B cell (primary cell): ENCODE measurements at regions not wholly inside any gene's neighbourhood (a gene's known extent, or its start where the extent isn't known, plus 50 kb on each side); places are given as distances from the start of the nearest gene placed in this dataset.

Experiments used
- ATAC-seq: fragments of 200-7000 bp; cut with Tn5 transposase; one replicate; pipeline ENCODE4 v1.10.0; 2021; ENCODE audit warnings: low read depth, mild to moderate bottlenecking, moderate number of reproducible peaks, moderate library complexity
- CTCF ChIA-PET: fragments of 350-600 bp; sonication (Branson Sonifier 250); formaldehyde crosslinking; loops from one replicate; lab custom pipeline; 2021; ENCODE audit warnings: antibody characterized with exemption, inconsistent platforms; lab: Charles Lee
- POLR2A ChIA-PET: fragments of 350-600 bp; sonication (Branson Sonifier 250); formaldehyde crosslinking; loops from one replicate; lab custom pipeline; 2021; ENCODE audit warnings: antibody characterized with exemption; lab: Charles Lee
- DNase-seq: peaks from one replicate; pipeline ENCODE4 v3.0.0; 2013
- H2AFZ ChIP-seq: 2 replicates; pipeline ENCODE4 v1.6.1; 2012; ENCODE audit warnings: mild to moderate bottlenecking, low read depth, low read length; ENCODE audit not compliant: insufficient read depth, poor library complexity, severe bottlenecking
- H3K27ac ChIP-seq, 2 donors: 1 replicate in 1 of 2; 2 replicates in 1 of 2; pipeline ENCODE4 v1.5.1; 2012 to 2013; ENCODE audit warnings: low read length in 2 of 2, mild to moderate bottlenecking in 2 of 2, moderate library complexity in 1 of 2
- H3K27me3 ChIP-seq, 4 experiments: fragments of 200-600 bp in 1 of 4; sonication (generic) in 1 of 4; replicated peaks in 1 of 4; 1 replicate in 2 of 4; 2 replicates in 2 of 4; pipeline versions ENCODE4 v1.6.1 to v1.7.0; 2013 to 2016; ENCODE audit warnings: low read length in 3 of 4, mild to moderate bottlenecking in 2 of 4, mixed read lengths in 1 of 4, moderate library complexity in 1 of 4; ENCODE audit not compliant: insufficient read depth in 4 of 4, control insufficient read depth in 3 of 4; ENCODE audit errors: control extremely low read depth in 1 of 4
- H3K36me3 ChIP-seq, 2 experiments: replicated peaks in 1 of 2; 1 replicate in 1 of 2; 2 replicates in 1 of 2; pipeline versions ENCODE4 v1.6.1 to v1.7.1; 2013; ENCODE audit warnings: low read length in 1 of 2; ENCODE audit not compliant: insufficient read depth in 2 of 2, control insufficient read depth in 1 of 2; ENCODE audit errors: control extremely low read depth in 1 of 2, extremely low read depth in 1 of 2
- H3K4me1 ChIP-seq, 2 donors: fragments of 200-600 bp in 1 of 2; sonication (generic) in 1 of 2; 1 replicate in 1 of 2; 2 replicates in 1 of 2; pipeline versions ENCODE4 v1.5.1 to v1.6.1; 2013 to 2017; ENCODE audit warnings: low read length in 2 of 2; ENCODE audit not compliant: control insufficient read depth in 2 of 2, insufficient read depth in 2 of 2
- H3K4me2 ChIP-seq: replicated peaks from 2 replicates; pipeline ENCODE3; 2012; ENCODE audit warnings: mild to moderate bottlenecking, low read depth, low read length; ENCODE audit not compliant: poor library complexity, severe bottlenecking
- H3K4me3 ChIP-seq, 5 experiments: fragments of 200-600 bp in 1 of 5; sonication (generic) in 1 of 5; 1 replicate in 3 of 5; 2 replicates in 2 of 5; pipeline versions ENCODE4 v1.5.1 to v1.7.0; 2011 to 2016; ENCODE audit warnings: low read length in 4 of 5, mild to moderate bottlenecking in 4 of 5, low read depth in 2 of 5, control low read depth in 1 of 5, moderate library complexity in 1 of 5; ENCODE audit not compliant: insufficient read depth in 1 of 5; ENCODE audit errors: control extremely low read depth in 1 of 5, extremely low read depth in 1 of 5
- H3K79me2 ChIP-seq: fragments of 200-600 bp; sonication (generic); one replicate; pipeline ENCODE4 v1.6.0; 2016; ENCODE audit warnings: low read length; ENCODE audit not compliant: control insufficient read depth, insufficient read depth
- H3K9ac ChIP-seq: fragments of 200-600 bp; sonication (generic); 2 replicates; pipeline ENCODE4 v1.6.1; 2017; ENCODE audit warnings: mild to moderate bottlenecking, low read length, moderate library complexity
- H3K9me3 ChIP-seq, 3 donors: one replicate each; pipeline versions ENCODE4 v1.6.1 to v1.7.1; 2013; ENCODE audit warnings: low read length in 2 of 3; ENCODE audit not compliant: control insufficient read depth in 2 of 3, insufficient read depth in 1 of 3; ENCODE audit errors: control extremely low read depth in 1 of 3
- H4K20me1 ChIP-seq: 2 replicates; pipeline ENCODE4 v1.6.0; 2012; ENCODE audit warnings: mild to moderate bottlenecking, low read length; ENCODE audit not compliant: insufficient read depth, control insufficient read depth, poor library complexity, severe bottlenecking
- H3K27ac Mint-ChIP-seq: one replicate; pipeline ENCODE4 v1.8.0; 2021; ENCODE audit warnings: mixed read lengths
- H3K27me3 Mint-ChIP-seq: one replicate; pipeline ENCODE4 v1.8.0; 2021; ENCODE audit warnings: mixed read lengths
- H3K4me1 Mint-ChIP-seq: one replicate; pipeline ENCODE4 v1.8.0; 2021; ENCODE audit warnings: mixed read lengths
- H3K4me3 Mint-ChIP-seq: one replicate; pipeline ENCODE4 v1.8.0; 2021; ENCODE audit warnings: mixed read lengths
- H3K9me3 Mint-ChIP-seq: one replicate; pipeline ENCODE4 v1.8.0; 2022; ENCODE audit warnings: mixed read lengths; ENCODE audit not compliant: insufficient read depth
- EZH2 ChIP-seq: IDR thresholded peaks from 2 replicates; pipeline ENCODE4 v1.6.1; 2012; ENCODE audit warnings: borderline replicate concordance, low read depth, mild to moderate bottlenecking, moderate library complexity, low read length; ENCODE audit not compliant: insufficient read depth, poor library complexity, severe bottlenecking
- WGBS: methylation state at CpG from one replicate; pipeline ENCODE4 v1.1.5; 2013; ENCODE audit warnings: missing lambda C conversion rate; ENCODE audit not compliant: insufficient coverage; 5-methylcytosine and 5-hydroxymethylcytosine counted together
- intact Hi-C: fragments of 100-400 bp; cut with micrococcal nuclease; formaldehyde crosslinking; loops from one replicate; pipeline ENCODE4 v1.10.0; 2022
- TF ChIP-seq, protein P1 (sequence below): fragments of 200-600 bp; IDR thresholded peaks from one replicate; pipeline ENCODE4 v1.8.0; 2022; ENCODE audit warnings: antibody characterized with exemption, mild to moderate bottlenecking

DNA sequence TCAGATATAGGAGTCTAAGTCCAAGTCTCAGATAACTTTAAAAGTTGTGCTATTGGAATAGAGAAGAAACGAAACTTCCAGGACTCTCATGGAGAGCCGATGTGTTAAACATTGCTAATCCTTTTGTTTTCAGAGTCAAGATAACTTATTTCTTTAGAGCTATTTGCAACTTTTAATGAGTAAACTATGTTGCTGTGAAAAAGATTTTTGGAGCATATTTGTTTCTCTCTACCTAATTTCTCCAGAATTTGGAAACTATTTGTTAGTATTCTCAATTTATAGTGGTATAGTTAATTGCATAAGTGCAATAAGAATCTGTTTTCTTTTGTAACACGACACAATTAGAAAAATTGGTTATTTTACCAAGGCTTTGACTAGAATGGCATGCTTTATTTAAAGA, 588.9 kb downstream of the NTRK3 start:
- CTCF ChIA-PET = no interaction called here
- Mint-ChIP-seq H3K4me1 (no peaks in the 10 kb centered on the region), H3K4me3 (no peak overlapping the region), H3K27ac (no peak overlapping the region), H3K27me3 (no peaks in the 10 kb centered on the region), H3K9me3 (peaks cover 8% of the 10 kb centered on the region)
- POLR2A ChIA-PET = no interaction called here
- TF ChIP-seq, protein P1, sequence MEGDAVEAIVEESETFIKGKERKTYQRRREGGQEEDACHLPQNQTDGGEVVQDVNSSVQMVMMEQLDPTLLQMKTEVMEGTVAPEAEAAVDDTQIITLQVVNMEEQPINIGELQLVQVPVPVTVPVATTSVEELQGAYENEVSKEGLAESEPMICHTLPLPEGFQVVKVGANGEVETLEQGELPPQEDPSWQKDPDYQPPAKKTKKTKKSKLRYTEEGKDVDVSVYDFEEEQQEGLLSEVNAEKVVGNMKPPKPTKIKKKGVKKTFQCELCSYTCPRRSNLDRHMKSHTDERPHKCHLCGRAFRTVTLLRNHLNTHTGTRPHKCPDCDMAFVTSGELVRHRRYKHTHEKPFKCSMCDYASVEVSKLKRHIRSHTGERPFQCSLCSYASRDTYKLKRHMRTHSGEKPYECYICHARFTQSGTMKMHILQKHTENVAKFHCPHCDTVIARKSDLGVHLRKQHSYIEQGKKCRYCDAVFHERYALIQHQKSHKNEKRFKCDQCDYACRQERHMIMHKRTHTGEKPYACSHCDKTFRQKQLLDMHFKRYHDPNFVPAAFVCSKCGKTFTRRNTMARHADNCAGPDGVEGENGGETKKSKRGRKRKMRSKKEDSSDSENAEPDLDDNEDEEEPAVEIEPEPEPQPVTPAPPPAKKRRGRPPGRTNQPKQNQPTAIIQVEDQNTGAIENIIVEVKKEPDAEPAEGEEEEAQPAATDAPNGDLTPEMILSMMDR = no peak
- TF ChIP-seq EZH2 = no peak
- ATAC-seq (no peak), DNase-seq (peak; percentile 20)
- Histone ChIP-seq H3K4me3 (no peak overlapping the region), H3K27me3 (no peaks in the 10 kb centered on the region), H2AFZ (no peak overlapping the region), H3K9me3 (peaks cover 1 to 10% (median 5%) of the 10 kb centered on the region in 3 donors), H3K4me1 (no peaks in the 10 kb centered on the region), H3K79me2 (no peaks in the 10 kb centered on the region), H3K9ac (no peak overlapping the region), H3K4me2 (no peak overlapping the region), H3K27ac (no peak overlapping the region), H4K20me1 (no peaks in the 10 kb centered on the region), H3K36me3 (no peaks in the 10 kb centered on the region)
- intact Hi-C loops = no loop called here
- no CpG with 5 or more reads among the region's 3 CpGs for WGBS

DNA sequence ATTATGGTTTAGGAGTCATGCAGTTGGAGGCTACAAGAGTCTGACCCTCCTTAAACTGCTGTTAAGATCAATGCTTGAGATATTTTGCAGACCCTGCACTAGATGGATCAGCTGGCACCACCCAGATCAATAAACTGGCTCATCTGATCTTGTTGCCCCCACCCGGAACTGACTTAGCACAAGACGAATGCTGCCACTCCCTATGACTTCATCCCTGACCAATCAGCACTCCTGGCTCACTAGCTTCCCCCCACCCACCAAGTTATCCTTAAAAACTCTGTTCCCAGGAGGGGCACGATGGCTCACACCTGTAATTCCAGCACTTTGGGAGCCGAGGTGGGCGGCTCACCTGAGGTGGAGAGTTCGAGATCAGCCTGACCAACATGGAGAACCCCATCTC, 594.0 kb downstream of the NTRK3 start:
- Histone ChIP-seq H3K4me1 (no peaks in the 10 kb centered on the region), H3K4me2 (no peak overlapping the region), H3K27ac (no peak overlapping the region), H3K79me2 (no peaks in the 10 kb centered on the region), H2AFZ (no peak overlapping the region), H3K27me3 (no peaks in the 10 kb centered on the region), H4K20me1 (no peaks in the 10 kb centered on the region), H3K4me3 (no peak overlapping the region), H3K9me3 (peaks cover under 1 to 11% (median 1%) of the 10 kb centered on the region in 3 donors), H3K9ac (no peak overlapping the region), H3K36me3 (no peaks in the 10 kb centered on the region)
- TF ChIP-seq EZH2 = no peak
- TF ChIP-seq, protein P1 = no peak
- ChIA-PET POLR2A (no interaction called here), CTCF (no interaction called here)
- Mint-ChIP-seq H3K9me3 (peaks cover 2% of the 10 kb centered on the region), H3K27me3 (no peaks in the 10 kb centered on the region), H3K27ac (no peak overlapping the region), H3K4me3 (no peak overlapping the region), H3K4me1 (no peaks in the 10 kb centered on the region)
- 96% methylated on average over 6 of the region's 6 CpGs for WGBS
- DNase-seq (no peak), ATAC-seq (no peak)
- intact Hi-C loops = no loop called here
